Fibroblast of lung (primary cell): ENCODE measurements at regions not wholly inside any gene's neighbourhood (a gene's known extent, or its start where the extent isn't known, plus 50 kb on each side); places are given as distances from the start of the nearest gene placed in this dataset.
A peak's percentile ranks its signal among the peaks of the same experiment; 100 is the strongest.

Experiments used
- DNase-seq, 2 donors: peaks; one replicate each; pipeline versions ENCODE4 v3.0.0 to v3.0.0-alpha.2; 2010; ENCODE audit warnings: low read depth in 2 of 2
- H2AFZ ChIP-seq: 2 replicates; pipeline ENCODE4 v1.5.1; 2012; ENCODE audit warnings: low read length, control low read depth, inconsistent platforms
- H3K27ac ChIP-seq: 2 replicates; pipeline ENCODE4 v1.5.1; 2011; ENCODE audit warnings: low read length, control low read depth; ENCODE audit not compliant: insufficient read depth
- H3K27me3 ChIP-seq: 2 replicates; pipeline ENCODE4 v1.5.1; 2011; ENCODE audit warnings: mild to moderate bottlenecking, low read length; ENCODE audit not compliant: control insufficient read depth, insufficient read depth
- H3K36me3 ChIP-seq: 2 replicates; pipeline ENCODE4 v1.5.1; 2011; ENCODE audit warnings: low read length; ENCODE audit not compliant: control insufficient read depth, insufficient read depth
- H3K4me1 ChIP-seq: 2 replicates; pipeline ENCODE4 v1.5.1; 2011; ENCODE audit warnings: low read length; ENCODE audit not compliant: control insufficient read depth, insufficient read depth; ENCODE audit errors: extremely low read depth
- H3K4me2 ChIP-seq: 2 replicates; pipeline ENCODE4 v1.5.1; 2011; ENCODE audit warnings: low read length, control low read depth; ENCODE audit not compliant: insufficient read depth; ENCODE audit errors: extremely low read depth
- H3K4me3 ChIP-seq, 4 experiments: fragments of 200-600 bp in 1 of 4; sonication (generic) in 1 of 4; replicated peaks in 1 of 4; 2 replicates each; pipeline ENCODE4 v1.5.1; 2011 to 2016; ENCODE audit warnings: low read length in 4 of 4, low read depth in 3 of 4, mild to moderate bottlenecking in 3 of 4, control low read depth in 2 of 4, inconsistent platforms in 1 of 4, mixed read lengths in 1 of 4; ENCODE audit not compliant: insufficient read depth in 1 of 4; ENCODE audit errors: control extremely low read depth in 1 of 4
- H3K79me2 ChIP-seq: 2 replicates; pipeline ENCODE4 v1.5.1; 2012; ENCODE audit warnings: mild to moderate bottlenecking, low read length, inconsistent platforms; ENCODE audit not compliant: control insufficient read depth, insufficient read depth
- H3K9ac ChIP-seq: 2 replicates; pipeline ENCODE4 v1.5.1; 2011; ENCODE audit warnings: mild to moderate bottlenecking, low read length, control low read depth; ENCODE audit not compliant: insufficient read depth
- H3K9me3 ChIP-seq: 2 replicates; pipeline ENCODE4 v1.5.1; 2012; ENCODE audit warnings: low read depth, low read length; ENCODE audit not compliant: control insufficient read depth, insufficient read depth
- H4K20me1 ChIP-seq: 2 replicates; pipeline ENCODE4 v1.5.1; 2011; ENCODE audit warnings: low read length; ENCODE audit not compliant: control insufficient read depth, insufficient read depth; ENCODE audit errors: extremely low read depth
- EZH2 ChIP-seq: IDR thresholded peaks from 2 replicates; pipeline ENCODE4 v1.5.1; 2012; ENCODE audit warnings: low read length, control low read depth, mild to moderate bottlenecking; ENCODE audit errors: missing control alignments
- TF ChIP-seq, protein P1 (sequence below), 2 donors: IDR thresholded peaks in 1 of 2; conservative IDR thresholded peaks in 1 of 2; 1 replicate in 1 of 2; 2 replicates in 1 of 2; pipeline ENCODE4 v1.5.1; 2011 to 2012; ENCODE audit warnings: low read length in 2 of 2, control low read depth in 1 of 2, inconsistent platforms in 1 of 2, low read depth in 1 of 2, mild to moderate bottlenecking in 1 of 2

DNA sequence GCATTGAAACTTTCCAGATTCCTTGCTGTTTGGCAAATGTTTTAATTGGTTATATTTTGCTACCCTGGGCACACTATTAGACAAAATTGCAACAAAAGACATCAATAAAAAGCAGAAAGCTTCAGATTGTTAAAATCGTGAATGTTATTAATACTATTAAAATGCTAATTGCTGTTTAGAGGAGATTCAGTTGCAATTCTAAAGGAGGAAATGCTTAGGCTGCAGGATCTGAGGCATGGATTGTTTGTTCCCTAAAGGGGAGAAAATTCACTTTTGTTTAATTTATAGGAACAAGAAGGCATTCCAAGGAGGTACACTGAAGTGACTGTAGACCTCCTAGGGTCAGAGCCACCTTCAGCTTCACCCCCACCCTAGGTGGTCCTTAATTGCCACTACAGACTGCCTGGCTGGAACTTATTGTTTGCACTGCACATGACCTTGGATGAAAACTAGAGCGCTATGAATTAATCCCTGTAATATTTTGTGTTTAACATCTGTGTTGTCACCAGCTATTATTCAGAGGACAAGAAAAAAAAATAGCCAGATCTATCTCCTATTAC is 1266.9 kb upstream of the ADGRL2 start:
- no peaks in the 10 kb centered on the region for H3K27me3 ChIP-seq
- H4K20me1 ChIP-seq: no peaks in the 10 kb centered on the region
- TF ChIP-seq EZH2: no peak
- TF ChIP-seq, protein P1, sequence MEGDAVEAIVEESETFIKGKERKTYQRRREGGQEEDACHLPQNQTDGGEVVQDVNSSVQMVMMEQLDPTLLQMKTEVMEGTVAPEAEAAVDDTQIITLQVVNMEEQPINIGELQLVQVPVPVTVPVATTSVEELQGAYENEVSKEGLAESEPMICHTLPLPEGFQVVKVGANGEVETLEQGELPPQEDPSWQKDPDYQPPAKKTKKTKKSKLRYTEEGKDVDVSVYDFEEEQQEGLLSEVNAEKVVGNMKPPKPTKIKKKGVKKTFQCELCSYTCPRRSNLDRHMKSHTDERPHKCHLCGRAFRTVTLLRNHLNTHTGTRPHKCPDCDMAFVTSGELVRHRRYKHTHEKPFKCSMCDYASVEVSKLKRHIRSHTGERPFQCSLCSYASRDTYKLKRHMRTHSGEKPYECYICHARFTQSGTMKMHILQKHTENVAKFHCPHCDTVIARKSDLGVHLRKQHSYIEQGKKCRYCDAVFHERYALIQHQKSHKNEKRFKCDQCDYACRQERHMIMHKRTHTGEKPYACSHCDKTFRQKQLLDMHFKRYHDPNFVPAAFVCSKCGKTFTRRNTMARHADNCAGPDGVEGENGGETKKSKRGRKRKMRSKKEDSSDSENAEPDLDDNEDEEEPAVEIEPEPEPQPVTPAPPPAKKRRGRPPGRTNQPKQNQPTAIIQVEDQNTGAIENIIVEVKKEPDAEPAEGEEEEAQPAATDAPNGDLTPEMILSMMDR (conservative IDR thresholded peaks at IDR 0.05 in 1 of 2, IDR thresholded peaks at IDR 0.05 in 1 of 2; ENCODE audit: low read depth in 1 of 2, low read length in 2 of 2): no peak
- no peaks in the 10 kb centered on the region for H3K36me3 ChIP-seq
- no peaks in the 10 kb centered on the region for H3K4me1 ChIP-seq
- no peak overlapping the region for H3K4me3 ChIP-seq
- DNase-seq: no peak
- no peaks in the 10 kb centered on the region for H3K9me3 ChIP-seq
- H3K4me2 ChIP-seq: no peak overlapping the region
- no peak overlapping the region for H3K9ac ChIP-seq
- no peaks in the 10 kb centered on the region for H3K79me2 ChIP-seq
- H2AFZ ChIP-seq: no peak overlapping the region
- no peak overlapping the region for H3K27ac ChIP-seq

DNA sequence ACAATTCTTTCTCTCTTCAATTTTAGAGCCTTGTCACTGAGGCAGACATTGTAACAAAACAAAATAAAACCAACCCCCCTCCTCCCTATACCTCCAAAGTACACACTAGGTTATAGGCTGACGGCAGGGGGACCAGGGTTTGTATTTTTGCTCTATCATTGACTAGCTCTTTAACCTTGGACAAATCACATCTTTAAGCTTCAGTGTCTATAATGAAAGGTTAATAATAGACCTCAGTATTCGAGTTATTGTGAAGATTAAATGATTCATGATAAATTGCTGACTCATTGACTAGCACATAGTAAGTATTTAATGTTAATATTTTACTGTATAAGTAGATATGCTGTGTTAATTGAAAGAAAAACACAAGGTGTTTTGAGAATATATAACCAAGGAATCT is 1267.6 kb upstream of the ADGRL2 start:
- Histone ChIP-seq H3K4me3 (no peak overlapping the region), H3K4me1 (no peaks in the 10 kb centered on the region), H3K9ac (no peak overlapping the region), H2AFZ (no peak overlapping the region), H4K20me1 (no peaks in the 10 kb centered on the region), H3K79me2 (no peaks in the 10 kb centered on the region), H3K27ac (no peak overlapping the region), H3K36me3 (no peaks in the 10 kb centered on the region), H3K9me3 (no peaks in the 10 kb centered on the region), H3K27me3 (no peaks in the 10 kb centered on the region), H3K4me2 (no peak overlapping the region)
- no peak for DNase-seq
- TF ChIP-seq, protein P1 (conservative IDR thresholded peaks at IDR 0.05 in 1 of 2, IDR thresholded peaks at IDR 0.05 in 1 of 2; ENCODE audit: low read depth in 1 of 2, low read length in 2 of 2): no peak
- no peak for TF ChIP-seq EZH2

DNA sequence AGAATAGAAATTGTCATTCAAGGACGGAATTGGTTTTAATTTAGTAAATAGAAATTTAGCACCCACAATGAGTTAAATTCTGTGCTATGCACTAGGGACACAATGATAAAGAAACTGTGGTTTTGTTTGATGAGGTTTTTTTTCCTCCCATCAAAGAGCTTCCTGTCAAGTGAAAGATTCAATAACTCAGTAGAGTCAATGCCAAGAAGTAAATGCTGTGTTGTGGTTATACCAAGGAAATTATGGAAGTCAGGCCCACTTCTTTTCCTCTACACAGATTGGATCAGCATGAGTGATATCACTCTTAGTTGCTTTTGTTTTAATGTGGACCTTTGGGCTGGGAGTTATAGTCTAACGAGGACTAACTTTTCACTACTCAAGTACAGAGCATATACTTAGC is 1269.6 kb upstream of the ADGRL2 start:
- Histone ChIP-seq H3K79me2 (no peaks in the 10 kb centered on the region), H3K9me3 (no peaks in the 10 kb centered on the region), H3K27ac (no peak overlapping the region), H3K36me3 (no peaks in the 10 kb centered on the region), H3K9ac (no peak overlapping the region), H3K4me3 (no peak overlapping the region), H2AFZ (no peak overlapping the region), H4K20me1 (no peaks in the 10 kb centered on the region), H3K4me1 (no peaks in the 10 kb centered on the region), H3K4me2 (no peak overlapping the region), H3K27me3 (no peaks in the 10 kb centered on the region)
- TF ChIP-seq, protein P1 (conservative IDR thresholded peaks at IDR 0.05 in 1 of 2, IDR thresholded peaks at IDR 0.05 in 1 of 2; ENCODE audit: low read depth in 1 of 2, low read length in 2 of 2): no peak
- TF ChIP-seq EZH2: no peak
- DNase-seq: peak in 1 of 2 donors; percentile 43
